ENCODE measurements at regions not wholly inside any gene's neighbourhood (a gene's known extent, or its start where the extent isn't known, plus 50 kb on each side); places are given as distances from the start of the nearest gene placed in this dataset.

- no peak for TF ChIP-seq ZNF274 (IDR thresholded peaks at IDR 0.05; ENCODE audit: low read depth, low read length)
- no peak for TF ChIP-seq YY1 (IDR thresholded peaks at IDR 0.05; ENCODE audit: insufficient read depth, insufficient read length)
- TF ChIP-seq SUZ12 (IDR thresholded peaks at IDR 0.05; ENCODE audit: extremely low read depth, insufficient read depth, insufficient read length): no peak
Measured at GRCh38 chr5:148763996-148764395, 62.4 kb upstream of the ADRB2 start.

Measured in NT2/D1 (cell line).